Panc1 (cell line): ENCODE measurements at regions not wholly inside any gene's neighbourhood (a gene's known extent, or its start where the extent isn't known, plus 50 kb on each side); places are given as distances from the start of the nearest gene placed in this dataset.

Experiments
- ATAC-seq: fragments of 200-7000 bp; cut with Tn5 transposase; 2 replicates; pipeline ENCODE4 v1.9.1; 2020; ENCODE audit warnings: mild to moderate bottlenecking, moderate library complexity
- BruUV-seq: library from RNA; stranded (reverse); fragments of 400-500 nt; replicated peaks from 2 replicates; lab custom pipeline; 2021; lab: Mats Ljungman, UMichigan
- CTCF ChIA-PET: fragments of 300-600 bp; sonication (Branson Sonifier 250); formaldehyde crosslinking; loops from one replicate; lab custom pipeline; 2022; ENCODE audit warnings: antibody characterized with exemption; lab: Charles Lee
- POLR2A ChIA-PET: fragments of 300-600 bp; sonication (Branson Sonifier 250); formaldehyde crosslinking; loops from one replicate; lab custom pipeline; 2022; ENCODE audit warnings: antibody characterized with exemption; lab: Charles Lee
- DNase-seq: peaks from one replicate; pipeline ENCODE4 v3.0.0-alpha.2; 2010; ENCODE audit warnings: low read depth, low spot score
- H3K27ac ChIP-seq: 2 replicates; pipeline ENCODE4 v1.5.1; 2011; ENCODE audit warnings: mild to moderate bottlenecking, low read length, inconsistent platforms
- H3K27me3 ChIP-seq: fragments of 200-500 bp; sonication (Bioruptor generic); 2 replicates; pipeline ENCODE4 v1.6.0; 2014; ENCODE audit warnings: low read length, inconsistent platforms; ENCODE audit not compliant: control insufficient read depth, insufficient read depth
- H3K36me3 ChIP-seq: fragments of 200-500 bp; sonication (Bioruptor generic); 2 replicates; pipeline ENCODE4 v1.5.1; 2014; ENCODE audit warnings: inconsistent platforms, mild to moderate bottlenecking, low read length, moderate library complexity; ENCODE audit not compliant: control insufficient read depth, insufficient read depth
- H3K4me1 ChIP-seq: 2 replicates; pipeline ENCODE4 v1.5.1; 2011; ENCODE audit warnings: inconsistent platforms, mild to moderate bottlenecking, low read length, moderate library complexity; ENCODE audit not compliant: control insufficient read depth, insufficient read depth
- H3K4me3 ChIP-seq, 2 experiments: 2 replicates each; pipeline ENCODE4 v1.5.1; 2011 to 2012; ENCODE audit warnings: low read depth in 2 of 2, low read length in 2 of 2, mild to moderate bottlenecking in 2 of 2, inconsistent platforms in 1 of 2, moderate library complexity in 1 of 2
- H3K9me3 ChIP-seq: fragments of 200-500 bp; sonication (Bioruptor generic); 2 replicates; pipeline ENCODE4 v1.5.1; 2014; ENCODE audit warnings: low read depth, mild to moderate bottlenecking, inconsistent platforms, low read length, moderate library complexity; ENCODE audit not compliant: control insufficient read depth, insufficient read depth
- CTCF ChIP-seq: fragments of 450-650 bp; IDR thresholded peaks from 2 replicates; pipeline ENCODE4 v1.5.1; 2017; ENCODE audit warnings: mild to moderate bottlenecking
- POLR2AphosphoS5 ChIP-seq: IDR thresholded peaks from 2 replicates; pipeline ENCODE4 v1.6.1; 2012; ENCODE audit warnings: mild to moderate bottlenecking, low read depth, low read length, moderate library complexity
- REST ChIP-seq, 2 experiments: IDR thresholded peaks; 2 replicates each; pipeline ENCODE4 v1.6.1; 2011 to 2012; ENCODE audit warnings: low read depth in 2 of 2, control low read depth in 1 of 2, low read length in 1 of 2, mild to moderate bottlenecking in 1 of 2, moderate library complexity in 1 of 2; ENCODE audit not compliant: insufficient read depth in 1 of 2
- SIN3A ChIP-seq: IDR thresholded peaks from 2 replicates; pipeline ENCODE4 v1.6.1; 2012; ENCODE audit warnings: low read depth, mild to moderate bottlenecking, low read length, moderate library complexity, borderline replicate concordance; ENCODE audit not compliant: insufficient read depth
- TCF7L2 ChIP-seq: IDR thresholded peaks from 2 replicates; pipeline ENCODE4 v1.6.1; 2011; ENCODE audit warnings: mild to moderate bottlenecking, low read depth, low read length, inconsistent platforms
- in situ Hi-C: cut with HindIII; loops from 2 replicates; pipeline ENCODE4 v1.10.0; 2016; ENCODE audit warnings: low sequenced_read_pairs, low pct_unique_long_range_greater_than_20kb
- intact Hi-C: fragments of 100-400 bp; cut with micrococcal nuclease; formaldehyde crosslinking; loops from one replicate; pipeline ENCODE4 v1.10.0; 2022; ENCODE audit not compliant: unreplicated experiment

DNA sequence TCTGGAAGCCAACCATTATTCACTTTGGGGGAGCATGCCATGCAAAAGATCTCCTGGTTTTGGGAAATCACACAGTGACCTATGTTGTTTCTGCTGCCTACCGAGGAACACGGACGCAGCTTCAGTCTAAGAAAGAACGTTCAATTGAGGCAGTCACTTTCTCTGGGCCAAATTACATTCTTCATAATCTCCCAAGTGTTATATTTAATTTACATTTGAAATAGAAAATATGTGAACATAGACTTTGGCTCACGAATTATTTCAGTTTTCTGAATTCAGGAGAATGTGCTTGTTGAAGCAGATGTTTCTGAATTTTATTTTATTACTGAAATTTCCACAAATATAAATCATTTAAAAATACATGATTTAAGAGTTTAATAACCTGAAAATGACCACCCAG, 93.6 kb upstream of the KCNJ16 start:
- Histone ChIP-seq H3K36me3 (no peaks in the 10 kb centered on the region), H3K27me3 (no peaks in the 10 kb centered on the region), H3K27ac (no peak overlapping the region), H3K9me3 (no peaks in the 10 kb centered on the region), H3K4me3 (no peak overlapping the region), H3K4me1 (no peaks in the 10 kb centered on the region)
- intact Hi-C loops: no loop called here
- CTCF ChIA-PET: no interaction called here
- TF ChIP-seq POLR2AphosphoS5 (no peak), REST (IDR thresholded peaks at IDR 0.05; ENCODE audit: insufficient read depth in 1 of 2, low read depth in 2 of 2, low read length in 1 of 2) (no peak), TCF7L2 (no peak), CTCF (no peak)
- in situ Hi-C loops: no loop called here
- no peak for ATAC-seq
- BruUV-seq: no TSS peak
- POLR2A ChIA-PET: no interaction called here
- DNase-seq: no peak

GRCh38 chr17:69995476-69995875, 79.5 kb upstream of the KCNJ16 start:
- POLR2A ChIA-PET: no interaction called here
- intact Hi-C loops: no loop called here

More at GRCh38 chr17:69995476-69995875, 79.5 kb upstream of the KCNJ16 start:
- no peaks in the 10 kb centered on the region for H3K36me3 ChIP-seq
- in situ Hi-C loops: no loop called here
- CTCF ChIA-PET: interaction anchor here (0.6 kb wide), 1 partner anchor 12 kb away, joined by 3 read pairs; no protein-coding TSS in a partner anchor
- no peaks in the 10 kb centered on the region for H3K4me1 ChIP-seq
- DNase-seq (no peak), ATAC-seq (no peak)
- no peak for TF ChIP-seq POLR2AphosphoS5
- TF ChIP-seq TCF7L2: no peak
- TF ChIP-seq CTCF: no peak
- TF ChIP-seq SIN3A: no peak
- no peak for TF ChIP-seq REST (IDR thresholded peaks at IDR 0.05; ENCODE audit: insufficient read depth in 1 of 2, low read depth in 2 of 2, low read length in 1 of 2)
- H3K4me3 ChIP-seq: no peak overlapping the region
- H3K27me3 ChIP-seq: no peaks in the 10 kb centered on the region
- H3K9me3 ChIP-seq: no peaks in the 10 kb centered on the region
- no peak overlapping the region for H3K27ac ChIP-seq
- BruUV-seq: no TSS peak
